BLaER1 (cell line): ENCODE measurements at regions not wholly inside any gene's neighbourhood (a gene's known extent, or its start where the extent isn't known, plus 50 kb on each side); places are given as distances from the start of the nearest gene placed in this dataset.

Experiments used
- H3K27ac ChIP-seq: shearing (Covaris generic); formaldehyde crosslinking; 2 replicates; pipeline ENCODE4 v1.8.1; 2022
- H3K27me3 ChIP-seq: shearing (Covaris generic); formaldehyde crosslinking; 2 replicates; pipeline ENCODE4 v1.8.1; 2022
- H3K36me3 ChIP-seq: shearing (Covaris generic); formaldehyde crosslinking; 2 replicates; pipeline ENCODE4 v1.8.1; 2022
- H3K4me1 ChIP-seq: shearing (Covaris generic); formaldehyde crosslinking; 2 replicates; pipeline ENCODE4 v1.8.1; 2022
- H3K4me2 ChIP-seq: shearing (Covaris generic); formaldehyde crosslinking; 2 replicates; pipeline ENCODE4 v1.8.1; 2022
- H3K4me3 ChIP-seq: shearing (Covaris generic); formaldehyde crosslinking; 2 replicates; pipeline ENCODE4 v1.8.1; 2022
- H3K9ac ChIP-seq: shearing (Covaris generic); formaldehyde crosslinking; 2 replicates; pipeline ENCODE4 v1.8.1; 2022
- H3K9me3 ChIP-seq: shearing (Covaris generic); formaldehyde crosslinking; 2 replicates; pipeline ENCODE4 v1.8.1; 2022
- H4K20me1 ChIP-seq: shearing (Covaris generic); formaldehyde crosslinking; 2 replicates; pipeline ENCODE4 v1.8.1; 2022
- Cebpa-rat ChIP-seq: shearing (Covaris generic); IDR thresholded peaks from 2 replicates; pipeline ENCODE4 v1.8.1; 2022

DNA sequence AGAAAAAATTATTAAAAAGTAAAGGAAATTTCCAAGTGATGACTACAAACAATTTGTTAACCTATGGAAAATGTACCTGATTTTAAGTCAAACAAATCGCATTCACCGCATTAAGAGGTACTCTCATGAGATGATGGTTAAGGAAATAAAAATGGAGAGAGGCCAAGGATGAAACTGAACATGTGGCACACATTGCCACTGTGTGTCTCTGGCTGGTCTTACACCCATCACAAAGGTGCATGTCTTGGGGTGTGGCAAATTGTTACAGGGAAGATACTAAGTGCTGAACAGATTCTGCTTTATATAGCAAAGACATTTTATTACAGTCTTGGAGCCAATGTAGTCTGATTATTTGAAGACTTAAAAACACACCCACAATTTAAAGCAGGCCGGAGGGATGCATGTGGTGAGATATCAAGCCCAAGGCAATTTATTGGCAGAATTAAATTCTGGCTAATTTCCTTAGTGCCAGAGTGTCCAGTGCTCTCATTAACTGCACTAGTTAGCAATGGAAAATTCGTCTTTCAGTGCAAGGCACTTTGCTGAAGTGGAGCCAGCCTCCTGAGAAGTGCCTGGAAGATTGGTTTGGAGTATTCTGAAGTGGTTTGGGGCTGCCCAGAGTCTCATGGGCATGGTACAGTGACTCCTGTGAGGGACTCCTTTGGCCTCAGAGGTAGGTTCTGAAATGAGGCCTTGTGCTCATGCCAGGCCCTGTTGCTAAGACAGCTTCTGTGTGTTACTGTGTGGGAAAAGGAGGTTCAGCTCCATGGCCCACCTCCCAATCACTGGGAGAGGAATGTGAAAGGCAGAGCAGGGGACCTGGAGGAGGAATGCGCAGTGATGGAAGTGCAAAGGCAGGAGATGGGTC, 166.9 kb downstream of the BRMS1L start:
- H3K4me2 ChIP-seq, result no peak overlapping the region
- H3K4me3 ChIP-seq, result no peak overlapping the region
- no peak overlapping the region for H3K27ac ChIP-seq
- H3K9ac ChIP-seq, result no peak overlapping the region
- no peaks in the 10 kb centered on the region for H3K9me3 ChIP-seq
- H4K20me1 ChIP-seq, result no peaks in the 10 kb centered on the region
- no peaks in the 10 kb centered on the region for H3K4me1 ChIP-seq
- no peaks in the 10 kb centered on the region for H3K36me3 ChIP-seq
- TF ChIP-seq Cebpa-rat, result no peak
- no peaks in the 10 kb centered on the region for H3K27me3 ChIP-seq

DNA sequence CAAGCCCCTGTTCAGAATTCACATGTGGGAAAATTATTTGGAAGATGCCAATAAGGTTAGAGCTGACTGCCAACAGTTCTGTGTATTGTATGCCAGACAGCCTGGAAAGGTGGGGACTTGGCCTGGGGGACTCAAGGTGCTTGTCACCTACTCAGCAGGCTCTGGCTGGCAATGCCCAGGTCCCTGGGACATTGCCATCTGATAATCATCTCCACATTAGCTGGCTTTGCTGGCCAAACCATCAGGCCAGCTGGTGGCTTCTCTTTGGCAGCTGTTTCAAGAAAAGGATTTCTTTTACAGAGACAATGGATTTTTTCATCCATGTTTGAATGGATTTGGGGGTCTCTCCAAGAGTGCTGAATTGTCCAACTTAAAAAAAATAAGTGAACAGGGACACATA, 165.2 kb downstream of the BRMS1L start:
- Histone ChIP-seq H3K27ac (no peak overlapping the region), H3K4me1 (no peaks in the 10 kb centered on the region), H3K27me3 (no peaks in the 10 kb centered on the region), H3K9ac (no peak overlapping the region), H3K4me3 (no peak overlapping the region), H4K20me1 (no peaks in the 10 kb centered on the region), H3K9me3 (no peaks in the 10 kb centered on the region), H3K4me2 (no peak overlapping the region), H3K36me3 (no peaks in the 10 kb centered on the region)
- TF ChIP-seq Cebpa-rat, result no peak

DNA sequence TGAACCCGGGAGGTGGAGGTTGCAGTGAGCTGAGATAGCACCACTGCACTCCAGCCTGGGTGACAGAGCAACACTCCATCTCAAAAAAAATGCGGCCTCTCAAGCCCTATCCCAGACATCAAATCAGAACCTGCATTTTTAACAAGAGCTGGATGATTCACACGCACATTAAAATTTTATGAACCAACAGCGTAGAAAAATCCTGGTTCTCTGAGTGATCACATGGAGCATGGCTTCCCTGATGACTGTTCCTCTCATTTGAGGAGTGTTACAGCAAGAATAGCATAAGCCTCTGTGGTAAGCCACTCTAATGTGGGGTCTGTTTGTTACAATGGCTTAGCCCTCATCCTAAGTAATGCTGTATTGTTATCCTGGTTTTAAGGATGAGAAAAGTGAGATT, 163.6 kb downstream of the BRMS1L start:
- H4K20me1 ChIP-seq, result no peaks in the 10 kb centered on the region
- H3K4me2 ChIP-seq, result no peak overlapping the region
- no peaks in the 10 kb centered on the region for H3K36me3 ChIP-seq
- no peaks in the 10 kb centered on the region for H3K4me1 ChIP-seq
- no peak overlapping the region for H3K4me3 ChIP-seq
- no peak overlapping the region for H3K9ac ChIP-seq
- H3K9me3 ChIP-seq, result no peaks in the 10 kb centered on the region
- no peak overlapping the region for H3K27ac ChIP-seq
- no peak for TF ChIP-seq Cebpa-rat
- no peaks in the 10 kb centered on the region for H3K27me3 ChIP-seq

DNA sequence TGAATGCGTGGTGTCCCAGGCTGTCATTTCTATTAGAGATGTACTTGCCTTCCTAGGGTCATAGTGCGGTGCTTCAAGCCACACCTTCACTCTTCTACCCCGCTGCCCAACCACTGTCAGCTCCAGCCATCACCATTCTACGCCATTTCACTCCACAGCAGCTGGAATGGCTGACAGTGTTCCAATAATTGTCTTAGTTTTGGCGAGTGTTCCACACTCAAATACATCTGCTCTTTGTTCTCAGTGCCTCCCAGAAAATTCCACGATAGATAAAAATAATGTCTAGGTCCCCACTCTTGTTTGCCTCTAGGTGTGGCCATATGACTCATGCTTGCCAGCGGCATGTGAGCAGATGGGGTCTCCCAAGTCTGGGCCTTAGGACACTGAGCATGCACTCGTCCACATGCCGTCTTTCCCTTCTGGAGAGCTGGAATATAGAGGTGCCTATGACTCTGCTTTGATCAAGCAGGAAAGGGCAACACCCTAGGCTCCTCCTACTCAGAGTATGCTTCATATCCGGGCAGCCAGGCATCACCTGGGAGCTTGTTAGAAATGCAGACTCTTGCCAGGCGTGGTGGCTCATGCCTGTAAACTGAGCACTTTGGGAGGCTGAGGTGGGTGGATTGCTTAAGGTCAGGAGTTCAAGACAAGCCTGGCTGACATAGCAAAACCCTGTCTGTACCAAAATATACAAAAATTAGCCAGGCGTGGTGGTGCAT, 163.0 kb downstream of the BRMS1L start:
- H3K36me3 ChIP-seq, result no peaks in the 10 kb centered on the region
- H3K4me3 ChIP-seq, result no peak overlapping the region
- no peak overlapping the region for H3K9ac ChIP-seq
- TF ChIP-seq Cebpa-rat, result no peak
- H4K20me1 ChIP-seq, result no peaks in the 10 kb centered on the region
- H3K9me3 ChIP-seq, result no peaks in the 10 kb centered on the region
- H3K4me2 ChIP-seq, result no peak overlapping the region
- no peak overlapping the region for H3K27ac ChIP-seq
- no peaks in the 10 kb centered on the region for H3K4me1 ChIP-seq
- no peaks in the 10 kb centered on the region for H3K27me3 ChIP-seq

DNA sequence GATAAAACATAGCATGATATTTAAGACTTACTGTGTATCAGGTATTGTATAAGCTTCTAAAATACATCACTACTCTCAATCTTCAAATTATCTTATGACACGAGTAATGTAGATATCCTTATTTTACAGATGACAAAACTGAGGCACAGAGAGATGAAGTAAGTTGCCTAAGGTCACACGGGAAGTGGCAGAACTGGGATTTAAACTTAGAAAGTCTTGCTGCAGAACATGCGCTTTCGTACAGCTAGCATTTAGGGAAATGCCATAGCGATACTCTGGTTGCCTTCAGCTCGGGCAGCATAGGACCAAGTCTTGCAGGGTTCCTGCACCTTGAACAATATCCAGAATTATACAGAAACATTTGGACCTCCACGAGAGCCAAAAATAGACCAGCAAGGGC, 162.4 kb downstream of the BRMS1L start:
- Histone ChIP-seq H4K20me1 (no peaks in the 10 kb centered on the region), H3K9me3 (no peaks in the 10 kb centered on the region), H3K4me2 (no peak overlapping the region), H3K4me1 (no peaks in the 10 kb centered on the region), H3K36me3 (no peaks in the 10 kb centered on the region), H3K9ac (no peak overlapping the region), H3K27me3 (no peaks in the 10 kb centered on the region), H3K4me3 (no peak overlapping the region), H3K27ac (no peak overlapping the region)
- TF ChIP-seq Cebpa-rat, result no peak

DNA sequence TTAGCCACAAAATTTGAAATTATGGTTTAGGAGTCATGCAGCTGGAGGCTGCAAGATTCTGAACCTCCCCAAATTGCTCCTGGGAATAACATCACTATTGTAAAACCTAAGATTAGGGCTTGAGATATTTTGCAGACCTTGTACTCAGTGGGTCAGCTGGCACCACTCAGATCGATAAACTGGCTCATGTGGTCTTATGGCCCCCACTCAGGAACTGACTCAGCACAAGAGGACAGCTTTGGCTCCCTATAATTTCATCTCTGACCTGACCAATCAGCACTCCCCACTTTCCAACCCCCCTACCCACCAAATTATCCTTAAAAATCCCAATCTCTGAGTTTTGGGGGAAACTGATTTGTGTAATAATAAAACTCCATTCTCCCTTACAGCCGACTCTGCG, 161.6 kb downstream of the BRMS1L start:
- no peak overlapping the region for H3K4me3 ChIP-seq
- no peaks in the 10 kb centered on the region for H3K4me1 ChIP-seq
- no peaks in the 10 kb centered on the region for H4K20me1 ChIP-seq
- no peak overlapping the region for H3K27ac ChIP-seq
- no peak for TF ChIP-seq Cebpa-rat
- no peak overlapping the region for H3K9ac ChIP-seq
- no peaks in the 10 kb centered on the region for H3K27me3 ChIP-seq
- H3K9me3 ChIP-seq, result no peaks in the 10 kb centered on the region
- H3K4me2 ChIP-seq, result no peak overlapping the region
- H3K36me3 ChIP-seq, result no peaks in the 10 kb centered on the region

DNA sequence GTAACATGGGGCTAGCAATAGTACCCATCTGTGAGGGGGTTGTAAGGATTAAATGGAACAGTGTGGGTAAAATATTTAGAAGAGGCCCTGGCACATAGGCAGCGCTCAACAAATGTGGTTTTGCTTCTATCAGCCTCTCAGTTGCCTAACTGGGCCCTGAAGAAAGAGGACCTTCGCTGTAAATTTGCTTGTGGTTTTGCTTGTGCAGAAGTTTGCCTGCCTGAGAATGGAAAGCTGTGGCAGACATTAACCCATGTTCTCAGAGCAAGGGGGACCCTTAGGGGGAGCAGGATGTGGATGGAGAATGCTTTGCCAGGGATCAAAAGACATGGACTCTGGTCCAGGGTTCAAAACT, 160.1 kb downstream of the BRMS1L start:
- Histone ChIP-seq H3K27ac (no peak overlapping the region), H3K4me1 (no peaks in the 10 kb centered on the region), H4K20me1 (no peaks in the 10 kb centered on the region), H3K27me3 (no peaks in the 10 kb centered on the region), H3K9me3 (no peaks in the 10 kb centered on the region), H3K4me2 (no peak overlapping the region), H3K9ac (no peak overlapping the region), H3K4me3 (no peak overlapping the region), H3K36me3 (no peaks in the 10 kb centered on the region)
- TF ChIP-seq Cebpa-rat, result no peak

DNA sequence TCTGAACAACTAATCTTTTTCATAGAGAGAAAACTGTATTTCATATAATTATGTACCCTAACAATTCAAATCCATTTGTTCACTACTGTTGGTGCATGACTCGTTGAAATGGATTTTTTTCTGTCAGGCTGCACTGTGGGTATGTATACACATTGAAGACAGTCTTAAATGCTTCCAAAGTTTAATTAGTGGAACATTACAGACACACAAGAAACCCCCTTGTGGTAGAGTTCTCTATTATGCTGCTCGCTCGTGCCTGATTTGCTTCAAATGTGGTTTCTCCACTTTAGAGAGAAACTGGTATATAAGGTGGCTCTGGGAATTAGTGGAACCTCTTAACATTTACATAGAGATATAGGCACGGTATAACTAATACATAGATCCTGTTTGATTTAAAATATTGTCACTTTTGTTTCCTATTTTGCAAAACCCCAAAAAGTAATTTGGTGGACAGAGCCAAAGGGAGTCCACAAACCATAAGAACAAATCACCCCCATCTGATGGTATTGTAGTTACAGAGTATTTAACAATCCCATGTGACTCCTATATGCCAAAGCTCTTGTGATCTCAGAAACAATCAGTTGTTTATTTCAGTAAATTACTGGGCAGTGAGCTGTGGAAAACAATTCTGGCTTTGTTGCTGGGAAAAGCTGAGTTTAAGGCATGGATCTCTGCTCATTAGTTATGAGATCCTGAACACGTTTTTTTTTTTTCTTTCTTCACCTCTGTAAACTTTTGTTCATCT, 159.5 kb downstream of the BRMS1L start:
- no peak for TF ChIP-seq Cebpa-rat
- no peak overlapping the region for H3K4me2 ChIP-seq

DNA sequence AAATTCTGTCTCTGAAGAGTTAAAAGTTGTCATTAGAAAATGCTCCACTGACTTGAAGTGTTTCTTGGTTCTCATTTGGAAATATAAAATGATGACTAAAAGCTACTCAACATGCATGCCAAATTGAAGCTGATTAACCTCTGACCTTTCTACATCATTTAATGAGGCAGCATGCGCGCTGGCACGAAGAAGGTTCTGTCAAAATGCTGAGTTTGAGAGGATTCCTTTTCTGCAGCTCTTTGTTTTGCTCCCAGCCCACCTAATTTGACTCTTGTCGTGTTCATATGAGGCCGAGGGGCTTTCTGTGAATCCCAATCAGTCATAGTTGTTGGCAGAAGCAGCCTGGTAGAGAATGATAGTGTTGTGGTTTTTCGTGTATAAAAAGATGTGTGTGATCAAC, 153.4 kb downstream of the BRMS1L start:
- no peak overlapping the region for H3K4me2 ChIP-seq
- H3K27ac ChIP-seq, result no peak overlapping the region
- no peaks in the 10 kb centered on the region for H3K36me3 ChIP-seq
- H3K9ac ChIP-seq, result no peak overlapping the region
- H3K4me1 ChIP-seq, result no peaks in the 10 kb centered on the region
- no peaks in the 10 kb centered on the region for H3K27me3 ChIP-seq
- TF ChIP-seq Cebpa-rat, result no peak
- H3K4me3 ChIP-seq, result no peak overlapping the region
- H3K9me3 ChIP-seq, result no peaks in the 10 kb centered on the region
- no peaks in the 10 kb centered on the region for H4K20me1 ChIP-seq

More for the DNA sequence above, 159.5 kb downstream of the BRMS1L start:
- Histone ChIP-seq H4K20me1 (no peaks in the 10 kb centered on the region), H3K9me3 (no peaks in the 10 kb centered on the region), H3K36me3 (no peaks in the 10 kb centered on the region), H3K4me1 (no peaks in the 10 kb centered on the region), H3K4me3 (no peak overlapping the region), H3K9ac (no peak overlapping the region), H3K27me3 (no peaks in the 10 kb centered on the region), H3K27ac (no peak overlapping the region)

DNA sequence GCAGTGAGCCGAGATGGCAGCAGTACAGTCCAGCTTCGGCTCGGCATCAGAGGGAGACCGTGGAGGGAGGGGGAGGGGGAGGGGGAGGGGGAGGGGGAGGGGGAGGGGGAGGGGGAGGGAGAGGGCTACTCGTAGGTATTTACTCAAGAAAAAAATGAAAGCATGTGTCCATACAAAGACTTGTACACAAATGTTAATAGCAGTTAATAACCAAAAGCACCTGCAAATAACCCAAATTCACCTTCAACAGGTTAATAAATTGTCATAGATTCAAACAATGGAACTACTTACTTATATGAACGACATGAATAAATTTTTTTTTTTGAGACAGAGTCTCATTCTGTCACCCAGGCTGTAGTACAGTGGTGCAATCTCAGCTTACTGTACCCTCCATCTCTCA, 152.4 kb downstream of the BRMS1L start:
- H3K27ac ChIP-seq, result no peak overlapping the region
- no peak overlapping the region for H3K4me2 ChIP-seq
- no peaks in the 10 kb centered on the region for H3K9me3 ChIP-seq
- no peaks in the 10 kb centered on the region for H3K36me3 ChIP-seq
- TF ChIP-seq Cebpa-rat, result no peak
- no peaks in the 10 kb centered on the region for H3K4me1 ChIP-seq
- H3K9ac ChIP-seq, result no peak overlapping the region
- no peaks in the 10 kb centered on the region for H4K20me1 ChIP-seq
- no peaks in the 10 kb centered on the region for H3K27me3 ChIP-seq
- H3K4me3 ChIP-seq, result no peak overlapping the region
